Endometrium (tissue), 2 donors: ENCODE measurements at regions not wholly inside any gene's neighbourhood (a gene's known extent, or its start where the extent isn't known, plus 50 kb on each side); places are given as distances from the start of the nearest gene placed in this dataset.

Source experiments
- FAIRE-seq: peaks from 2 replicates; lab custom pipeline; 2012; peaks lifted over from hg19 to GRCh38; lab: Jason Lieb, UNC
- donor health status: control.
- donor health status: control.

- no peak for FAIRE-seq
These were observed 831.5 kb downstream of the GALC start for GRCh38 chr14:87161502-87161901.

- FAIRE-seq: no peak
These were observed 832.0 kb downstream of the GALC start for GRCh38 chr14:87160989-87161388.

GRCh38 chr14:87158283-87158682 is 834.7 kb downstream of the GALC start:
- FAIRE-seq: no peak

- peak; percentile 18 for FAIRE-seq
These were observed 836.1 kb downstream of the GALC start for GRCh38 chr14:87156878-87157277.

GRCh38 chr14:87155856-87156488 is 837.0 kb downstream of the GALC start:
- no peak for FAIRE-seq

- no peak for FAIRE-seq
These were observed 839.1 kb downstream of the GALC start for GRCh38 chr14:87153901-87154300.

- no peak for FAIRE-seq
These were observed 839.6 kb downstream of the GALC start for GRCh38 chr14:87153391-87153790.

- FAIRE-seq: no peak
These were observed 840.3 kb downstream of the GALC start for GRCh38 chr14:87152693-87153092.

GRCh38 chr14:87149583-87150354 is 843.2 kb downstream of the GALC start:
- FAIRE-seq: peak; percentile 12

- FAIRE-seq: peak; percentile 85
These were observed 844.3 kb downstream of the GALC start for GRCh38 chr14:87148655-87149054.

GRCh38 chr14:87142551-87143211 is 850.3 kb downstream of the GALC start:
- FAIRE-seq: no peak

GRCh38 chr14:87141801-87142200 is 851.2 kb downstream of the GALC start:
- no peak for FAIRE-seq

- FAIRE-seq: no peak
These were observed 853.7 kb downstream of the GALC start for GRCh38 chr14:87139299-87139698.

GRCh38 chr14:87133073-87133801 is 859.7 kb downstream of the GALC start:
- no peak for FAIRE-seq

GRCh38 chr14:87131879-87132278 is 861.1 kb downstream of the GALC start:
- no peak for FAIRE-seq

GRCh38 chr14:87122166-87122565 is 870.8 kb downstream of the GALC start:
- no peak for FAIRE-seq

GRCh38 chr14:87121716-87122115 is 871.3 kb downstream of the GALC start:
- FAIRE-seq: no peak

GRCh38 chr14:87115234-87115633 is 877.7 kb downstream of the GALC start:
- FAIRE-seq: no peak

- FAIRE-seq: no peak
These were observed 879.7 kb downstream of the GALC start for GRCh38 chr14:87113286-87113685.

- no peak for FAIRE-seq
These were observed 881.2 kb downstream of the GALC start for GRCh38 chr14:87111741-87112140.

GRCh38 chr14:87111126-87111525 is 881.9 kb downstream of the GALC start:
- no peak for FAIRE-seq

- no peak for FAIRE-seq
These were observed 883.7 kb downstream of the GALC start for GRCh38 chr14:87109271-87109670.

GRCh38 chr14:87108726-87109125 is 884.3 kb downstream of the GALC start:
- no peak for FAIRE-seq
